ENCODE measurements at regions not wholly inside any gene's neighbourhood (a gene's known extent, or its start where the extent isn't known, plus 50 kb on each side); places are given as distances from the start of the nearest gene placed in this dataset.
"Not testable (repeated sequence)": the region's sequence is repeated elsewhere in the genome, so short reads cannot be mapped to it uniquely, and the experiment has no call there.

- no peak for DNase-seq (ENCODE audit: low read depth in 1 of 2, low spot score in 2 of 2)
- Histone ChIP-seq H3K4me3 (no peak overlapping the region), H3K27me3 (replicated peaks) (no peaks in the 10 kb centered on the region), H3K4me1 (replicated peaks) (no peaks in the 10 kb centered on the region), H3K27ac (no peak overlapping the region), H3K9me3 (replicated peaks) (no peaks in the 10 kb centered on the region), H3K36me3 (no peaks in the 10 kb centered on the region)
Measured at GRCh38 chr1:166671627-166672026, 167.6 kb upstream of the POGK start.

DNA sequence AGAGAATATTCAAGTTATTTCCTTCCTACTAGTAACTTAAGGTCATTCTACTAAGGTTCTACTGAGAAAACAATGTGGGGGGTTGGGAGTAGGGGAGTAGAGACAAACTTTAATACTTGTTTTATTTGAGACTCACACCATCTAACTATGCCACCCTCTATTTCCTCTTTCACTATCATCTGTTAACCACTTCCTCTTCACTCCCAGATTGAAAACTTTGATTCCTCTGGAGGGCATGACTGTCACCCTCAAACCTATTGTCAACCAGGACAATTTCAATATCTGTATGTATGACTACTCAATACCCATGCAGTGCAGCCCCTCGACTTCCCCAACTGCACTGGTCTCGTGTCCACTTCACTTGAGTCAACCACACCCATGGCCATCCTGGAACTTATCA lies 165.6 kb upstream of the POGK start:
- no peaks in the 10 kb centered on the region for H3K4me1 ChIP-seq (replicated peaks)
- DNase-seq (ENCODE audit: low read depth in 1 of 2, low spot score in 2 of 2): no peak

DNA sequence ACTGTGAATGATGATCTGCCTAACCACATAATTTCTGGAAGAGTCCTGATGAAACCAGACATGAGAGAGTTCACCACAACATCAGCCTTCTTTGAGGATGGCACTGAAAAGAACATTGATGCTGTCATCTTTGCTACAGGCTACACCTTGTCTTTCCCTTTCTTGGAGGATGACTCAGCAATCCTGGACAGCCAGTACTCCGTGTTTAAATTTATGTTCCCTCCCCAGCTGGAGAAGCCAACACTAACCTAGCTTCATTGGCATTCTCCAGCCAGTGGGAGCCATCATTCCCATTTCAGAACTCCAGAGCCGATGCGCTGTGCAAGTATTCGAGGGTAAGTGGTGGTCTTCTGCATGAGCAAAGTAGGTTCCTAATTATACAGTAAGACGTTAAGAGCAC lies 164.1 kb upstream of the POGK start:
- no peaks in the 10 kb centered on the region for H3K36me3 ChIP-seq
- no peaks in the 10 kb centered on the region for H3K27me3 ChIP-seq (replicated peaks)
- H3K4me1 ChIP-seq (replicated peaks): no peaks in the 10 kb centered on the region
- H3K4me3 ChIP-seq: no peak overlapping the region
- H3K9me3 ChIP-seq (replicated peaks): no peaks in the 10 kb centered on the region
- DNase-seq (ENCODE audit: low read depth in 1 of 2, low spot score in 2 of 2): no peak
- no peak overlapping the region for H3K27ac ChIP-seq

More for the DNA sequence above, 165.6 kb upstream of the POGK start:
- H3K27ac ChIP-seq: no peak overlapping the region
- H3K9me3 ChIP-seq (replicated peaks): no peaks in the 10 kb centered on the region
- H3K36me3 ChIP-seq: no peaks in the 10 kb centered on the region
- no peaks in the 10 kb centered on the region for H3K27me3 ChIP-seq (replicated peaks)
- H3K4me3 ChIP-seq: no peak overlapping the region

GRCh38 chr1:166676981-166677380 lies 162.3 kb upstream of the POGK start:
- Histone ChIP-seq H3K4me3 (no peak overlapping the region), H3K9me3 (replicated peaks) (no peaks in the 10 kb centered on the region), H3K27ac (no peak overlapping the region), H3K4me1 (replicated peaks) (no peaks in the 10 kb centered on the region), H3K27me3 (replicated peaks) (no peaks in the 10 kb centered on the region), H3K36me3 (no peaks in the 10 kb centered on the region)
- no peak for DNase-seq (ENCODE audit: low read depth in 1 of 2, low spot score in 2 of 2)

GRCh38 chr1:166679369-166679768 lies 159.9 kb upstream of the POGK start:
- DNase-seq (ENCODE audit: low read depth in 1 of 2, low spot score in 2 of 2): no peak
- Histone ChIP-seq H3K9me3 (replicated peaks) (no peaks in the 10 kb centered on the region), H3K4me3 (no peak overlapping the region), H3K36me3 (no peaks in the 10 kb centered on the region), H3K4me1 (replicated peaks) (no peaks in the 10 kb centered on the region), H3K27ac (no peak overlapping the region), H3K27me3 (replicated peaks) (no peaks in the 10 kb centered on the region)

DNA sequence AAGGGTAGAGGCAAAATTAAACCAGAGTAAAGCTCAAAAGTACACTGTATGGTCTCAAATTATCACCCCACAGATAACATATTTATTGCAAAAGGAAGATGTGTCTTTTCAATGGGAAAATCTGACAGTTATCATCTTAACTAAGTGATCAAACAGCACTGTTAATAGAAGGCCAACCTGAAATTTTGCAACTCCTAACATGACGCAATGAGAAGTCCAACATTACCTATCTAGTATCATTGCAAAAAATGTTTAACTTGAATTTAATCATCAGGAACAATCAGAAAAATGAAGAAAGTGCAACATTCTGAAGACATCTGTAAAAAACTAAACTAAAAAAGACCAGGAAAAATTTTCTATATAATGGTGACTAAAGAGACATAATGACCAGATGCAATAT lies 156.7 kb upstream of the POGK start:
- Histone ChIP-seq H3K36me3 (no peaks in the 10 kb centered on the region), H3K4me3 (no peak overlapping the region), H3K4me1 (replicated peaks) (no peaks in the 10 kb centered on the region), H3K27me3 (replicated peaks) (no peaks in the 10 kb centered on the region), H3K27ac (no peak overlapping the region), H3K9me3 (replicated peaks) (no peaks in the 10 kb centered on the region)
- DNase-seq (ENCODE audit: low read depth in 1 of 2, low spot score in 2 of 2): no peak

- not testable (repeated sequence) for H3K4me3 ChIP-seq; H3K36me3 ChIP-seq; H3K9me3 ChIP-seq (replicated peaks); H3K4me1 ChIP-seq (replicated peaks); H3K27ac ChIP-seq; H3K27me3 ChIP-seq (replicated peaks); DNase-seq (ENCODE audit: low read depth in 1 of 2, low spot score in 2 of 2)
Measured at GRCh38 chr1:166684669-166685068, 154.6 kb upstream of the POGK start.

DNA sequence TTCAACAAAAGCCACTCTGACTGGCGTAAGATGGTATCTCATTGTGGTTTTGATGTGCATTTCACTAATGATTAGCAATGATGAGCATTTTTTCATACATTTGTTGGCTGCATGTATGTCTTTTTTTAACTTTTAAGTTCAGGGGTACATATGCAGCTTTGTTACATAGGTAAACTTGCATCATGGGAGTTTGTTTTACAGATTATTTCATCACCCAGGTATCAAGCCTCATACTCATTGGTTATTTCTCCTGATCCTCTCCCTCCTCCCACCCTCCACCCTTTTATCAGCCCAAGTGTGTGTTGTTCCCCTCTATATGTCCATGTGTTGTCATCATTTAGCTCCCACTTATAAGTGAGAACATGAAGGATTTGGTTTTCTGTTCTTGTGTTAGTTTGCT lies 154.1 kb upstream of the POGK start:
- Histone ChIP-seq H3K9me3 (replicated peaks) (no peaks in the 10 kb centered on the region), H3K4me1 (replicated peaks) (no peaks in the 10 kb centered on the region), H3K4me3 (no peak overlapping the region), H3K27ac (no peak overlapping the region), H3K27me3 (replicated peaks) (no peaks in the 10 kb centered on the region), H3K36me3 (no peaks in the 10 kb centered on the region)
- DNase-seq (ENCODE audit: low read depth in 1 of 2, low spot score in 2 of 2): no peak

DNA sequence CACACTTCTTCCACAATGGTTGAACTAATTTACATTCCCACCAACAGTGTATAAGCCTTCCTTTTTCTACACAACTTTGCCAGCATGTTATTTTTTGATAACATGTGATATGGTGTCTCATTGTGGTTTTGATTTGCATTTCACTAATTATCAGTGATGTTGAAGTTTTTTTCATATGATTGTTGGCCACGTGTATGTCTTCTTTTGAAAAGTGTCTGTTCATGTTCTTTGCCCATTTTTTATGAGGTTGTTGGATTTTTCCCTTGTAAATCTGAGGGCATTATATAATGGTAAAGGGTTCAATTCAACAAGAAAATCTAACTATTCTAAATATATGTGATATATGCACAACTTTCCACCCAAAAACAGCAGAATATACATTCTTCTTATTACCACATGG lies 153.4 kb upstream of the POGK start:
- H3K9me3 ChIP-seq (replicated peaks); H3K36me3 ChIP-seq; H3K4me1 ChIP-seq (replicated peaks); H3K27me3 ChIP-seq (replicated peaks); H3K4me3 ChIP-seq; H3K27ac ChIP-seq; DNase-seq (ENCODE audit: low read depth in 1 of 2, low spot score in 2 of 2): not testable (repeated sequence)

GRCh38 chr1:166690596-166690995 lies 148.7 kb upstream of the POGK start:
- not testable (repeated sequence) for H3K36me3 ChIP-seq; H3K9me3 ChIP-seq (replicated peaks); H3K27ac ChIP-seq; H3K4me1 ChIP-seq (replicated peaks); H3K4me3 ChIP-seq; H3K27me3 ChIP-seq (replicated peaks); DNase-seq (ENCODE audit: low read depth in 1 of 2, low spot score in 2 of 2)

DNA sequence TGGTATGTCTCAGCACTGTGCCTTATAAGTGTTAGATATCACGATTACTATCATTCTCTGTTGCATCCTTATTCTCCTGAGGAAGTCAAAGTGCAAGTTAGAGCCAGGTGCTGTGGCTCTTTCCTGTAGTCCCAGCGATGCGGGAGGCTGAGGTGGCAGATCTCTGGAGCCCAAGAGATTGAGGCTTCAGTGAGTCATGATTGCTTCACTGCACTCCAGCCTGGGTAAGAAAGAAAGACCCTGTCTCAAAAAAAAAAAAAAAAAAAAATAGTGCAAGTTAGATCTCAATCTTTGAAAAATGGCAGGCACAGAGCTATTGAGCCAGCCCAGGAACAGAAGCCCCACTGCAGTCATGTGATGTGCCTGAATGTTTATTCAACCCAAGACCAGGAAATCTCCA lies 147.8 kb upstream of the POGK start:
- Histone ChIP-seq H3K27ac (no peak overlapping the region), H3K4me1 (replicated peaks) (no peaks in the 10 kb centered on the region), H3K36me3 (no peaks in the 10 kb centered on the region), H3K9me3 (replicated peaks) (no peaks in the 10 kb centered on the region), H3K4me3 (no peak overlapping the region), H3K27me3 (replicated peaks) (no peaks in the 10 kb centered on the region)
- DNase-seq (ENCODE audit: low read depth in 1 of 2, low spot score in 2 of 2): no peak

DNA sequence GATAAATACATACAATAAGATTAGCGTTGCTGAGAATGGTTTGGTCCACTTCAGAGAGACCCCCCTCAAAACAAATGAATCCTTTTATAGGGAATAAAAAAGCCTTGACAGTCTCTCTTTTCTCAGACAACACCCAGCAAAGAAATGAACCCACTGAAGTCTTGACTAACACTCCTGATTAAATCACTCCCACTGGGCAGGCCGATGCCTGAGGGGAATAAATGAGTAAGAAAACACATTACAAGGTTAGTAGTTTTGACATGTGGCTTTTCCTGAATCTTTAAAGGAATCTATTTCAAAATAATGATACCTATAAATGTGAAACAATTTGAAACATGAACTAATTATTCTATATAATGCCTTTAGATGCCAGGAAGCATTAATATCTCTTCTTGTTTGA lies 146.9 kb upstream of the POGK start:
- Histone ChIP-seq H3K27ac (no peak overlapping the region), H3K4me1 (replicated peaks) (no peaks in the 10 kb centered on the region), H3K36me3 (no peaks in the 10 kb centered on the region), H3K4me3 (no peak overlapping the region), H3K27me3 (replicated peaks) (no peaks in the 10 kb centered on the region), H3K9me3 (replicated peaks) (no peaks in the 10 kb centered on the region)
- DNase-seq (ENCODE audit: low read depth in 1 of 2, low spot score in 2 of 2): no peak

- no peak for DNase-seq (ENCODE audit: low read depth in 1 of 2, low spot score in 2 of 2)
- H3K4me3 ChIP-seq: no peak overlapping the region
- no peaks in the 10 kb centered on the region for H3K27me3 ChIP-seq (replicated peaks)
- no peaks in the 10 kb centered on the region for H3K36me3 ChIP-seq
- no peak overlapping the region for H3K27ac ChIP-seq
- H3K4me1 ChIP-seq (replicated peaks): no peaks in the 10 kb centered on the region
- no peaks in the 10 kb centered on the region for H3K9me3 ChIP-seq (replicated peaks)
Measured at GRCh38 chr1:166693158-166693557, 146.1 kb upstream of the POGK start.

GRCh38 chr1:166693673-166694297 lies 145.5 kb upstream of the POGK start:
- no peaks in the 10 kb centered on the region for H3K9me3 ChIP-seq (replicated peaks)
- no peak overlapping the region for H3K4me3 ChIP-seq
- no peaks in the 10 kb centered on the region for H3K27me3 ChIP-seq (replicated peaks)
- H3K4me1 ChIP-seq (replicated peaks): no peaks in the 10 kb centered on the region
- DNase-seq (ENCODE audit: low read depth in 1 of 2, low spot score in 2 of 2): no peak
- no peak overlapping the region for H3K27ac ChIP-seq
- H3K36me3 ChIP-seq: no peaks in the 10 kb centered on the region

- Histone ChIP-seq H3K27me3 (replicated peaks) (no peaks in the 10 kb centered on the region), H3K4me3 (no peak overlapping the region), H3K27ac (no peak overlapping the region), H3K4me1 (replicated peaks) (no peaks in the 10 kb centered on the region), H3K36me3 (no peaks in the 10 kb centered on the region), H3K9me3 (replicated peaks) (no peaks in the 10 kb centered on the region)
- DNase-seq (ENCODE audit: low read depth in 1 of 2, low spot score in 2 of 2): no peak
Measured at GRCh38 chr1:166695115-166695514, 144.2 kb upstream of the POGK start.

Data from SJSA1 (cell line).